Nephron progenitor cell (in vitro differentiated cells): ENCODE measurements at regions not wholly inside any gene's neighbourhood (a gene's known extent, or its start where the extent isn't known, plus 50 kb on each side); places are given as distances from the start of the nearest gene placed in this dataset.

Experiments used
- DNase-seq: peaks from one replicate; pipeline ENCODE4 v3.0.0; 2021
- H3K27ac Mint-ChIP-seq: 2 replicates; pipeline ENCODE4 v1.8.0; 2021; ENCODE audit warnings: mild to moderate bottlenecking, moderate library complexity, mixed read lengths
- H3K27me3 Mint-ChIP-seq: 2 replicates; pipeline ENCODE4 v1.8.0; 2021; ENCODE audit warnings: mild to moderate bottlenecking, low read depth, mixed read lengths; ENCODE audit not compliant: poor library complexity
- H3K36me3 Mint-ChIP-seq: 2 replicates; pipeline ENCODE4 v1.8.0; 2021; ENCODE audit warnings: low read depth, mixed read lengths
- H3K4me1 Mint-ChIP-seq: 2 replicates; pipeline ENCODE4 v1.8.0; 2021; ENCODE audit warnings: mixed read lengths
- H3K4me3 Mint-ChIP-seq: 2 replicates; pipeline ENCODE4 v1.8.0; 2021; ENCODE audit warnings: mild to moderate bottlenecking, moderate library complexity, mixed read lengths
- H3K9me3 Mint-ChIP-seq: 2 replicates; pipeline ENCODE4 v1.8.0; 2021; ENCODE audit warnings: mild to moderate bottlenecking, moderate library complexity, mixed read lengths
- TF ChIP-seq, protein P1 (sequence below): fragments of 200-600 bp; sonication (generic); IDR thresholded peaks from 2 replicates; pipeline ENCODE4 v1.5.0; 2021; ENCODE audit warnings: antibody characterized with exemption

DNA sequence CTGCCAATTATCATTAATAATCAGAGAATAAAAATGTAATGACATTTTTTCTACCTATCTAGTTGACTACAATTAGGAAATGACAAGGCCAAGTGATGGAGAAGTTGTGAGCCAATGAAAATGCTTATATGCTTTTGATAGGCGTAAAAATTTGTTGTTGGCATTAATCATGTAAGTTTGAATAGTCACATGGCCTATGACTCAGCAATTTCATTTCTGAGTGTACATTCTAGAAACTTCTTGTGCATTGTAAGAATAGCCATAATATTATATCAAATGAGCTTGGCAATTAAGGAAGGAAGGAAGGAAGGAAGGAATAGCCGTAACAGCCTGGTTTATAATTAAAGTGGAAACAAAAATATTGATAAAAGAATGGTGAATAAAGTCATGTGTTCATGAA, 179.9 kb downstream of the PTH2R start:
- no peak overlapping the region for H3K4me3 Mint-ChIP-seq
- TF ChIP-seq, protein P1, sequence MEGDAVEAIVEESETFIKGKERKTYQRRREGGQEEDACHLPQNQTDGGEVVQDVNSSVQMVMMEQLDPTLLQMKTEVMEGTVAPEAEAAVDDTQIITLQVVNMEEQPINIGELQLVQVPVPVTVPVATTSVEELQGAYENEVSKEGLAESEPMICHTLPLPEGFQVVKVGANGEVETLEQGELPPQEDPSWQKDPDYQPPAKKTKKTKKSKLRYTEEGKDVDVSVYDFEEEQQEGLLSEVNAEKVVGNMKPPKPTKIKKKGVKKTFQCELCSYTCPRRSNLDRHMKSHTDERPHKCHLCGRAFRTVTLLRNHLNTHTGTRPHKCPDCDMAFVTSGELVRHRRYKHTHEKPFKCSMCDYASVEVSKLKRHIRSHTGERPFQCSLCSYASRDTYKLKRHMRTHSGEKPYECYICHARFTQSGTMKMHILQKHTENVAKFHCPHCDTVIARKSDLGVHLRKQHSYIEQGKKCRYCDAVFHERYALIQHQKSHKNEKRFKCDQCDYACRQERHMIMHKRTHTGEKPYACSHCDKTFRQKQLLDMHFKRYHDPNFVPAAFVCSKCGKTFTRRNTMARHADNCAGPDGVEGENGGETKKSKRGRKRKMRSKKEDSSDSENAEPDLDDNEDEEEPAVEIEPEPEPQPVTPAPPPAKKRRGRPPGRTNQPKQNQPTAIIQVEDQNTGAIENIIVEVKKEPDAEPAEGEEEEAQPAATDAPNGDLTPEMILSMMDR, result no peak
- no peaks in the 10 kb centered on the region for H3K4me1 Mint-ChIP-seq
- no peak overlapping the region for H3K27ac Mint-ChIP-seq
- no peak for DNase-seq
- no peaks in the 10 kb centered on the region for H3K9me3 Mint-ChIP-seq
- peaks cover 3% of the 10 kb centered on the region for H3K27me3 Mint-ChIP-seq
- no peaks in the 10 kb centered on the region for H3K36me3 Mint-ChIP-seq

DNA sequence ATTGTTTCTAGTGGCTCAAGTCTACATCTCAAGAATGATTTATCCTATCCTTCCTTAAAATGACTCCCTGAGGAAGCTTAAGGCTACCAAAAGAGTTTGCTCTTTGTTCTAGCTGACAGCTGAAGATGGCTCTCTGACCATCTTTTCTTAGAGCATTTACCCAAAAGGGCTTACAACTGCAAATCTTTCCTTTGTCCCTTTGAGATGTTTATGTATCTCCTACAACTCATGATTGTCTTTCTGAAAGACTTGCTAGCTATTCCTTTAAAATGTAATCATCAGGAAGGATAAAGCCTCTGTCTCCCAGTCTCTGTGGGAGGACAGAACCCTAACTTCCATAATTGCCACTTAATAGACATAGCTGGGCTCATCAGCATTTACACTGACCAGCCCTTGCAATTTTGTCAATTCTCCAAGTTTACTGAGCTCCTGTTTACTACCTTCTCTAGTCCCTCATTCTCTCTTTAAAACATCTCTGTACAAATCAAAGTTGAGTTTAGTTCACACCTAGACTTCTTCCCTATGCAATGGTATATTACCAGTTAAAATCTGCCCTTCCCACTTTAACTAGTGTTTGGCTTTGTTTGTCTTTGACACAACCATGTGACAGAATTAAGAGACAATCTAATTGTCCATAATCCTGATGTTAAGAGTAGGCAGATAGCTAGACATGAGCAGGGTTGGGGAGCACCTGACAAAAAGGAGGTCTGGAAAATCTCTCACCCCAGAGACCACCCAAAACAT, 188.2 kb downstream of the PTH2R start:
- Mint-ChIP-seq H3K36me3 (no peaks in the 10 kb centered on the region), H3K4me1 (no peaks in the 10 kb centered on the region), H3K4me3 (no peak overlapping the region), H3K27ac (no peak overlapping the region), H3K9me3 (peaks cover 11% of the 10 kb centered on the region), H3K27me3 (no peaks in the 10 kb centered on the region)
- DNase-seq, result no peak
- TF ChIP-seq, protein P1, result no peak

DNA sequence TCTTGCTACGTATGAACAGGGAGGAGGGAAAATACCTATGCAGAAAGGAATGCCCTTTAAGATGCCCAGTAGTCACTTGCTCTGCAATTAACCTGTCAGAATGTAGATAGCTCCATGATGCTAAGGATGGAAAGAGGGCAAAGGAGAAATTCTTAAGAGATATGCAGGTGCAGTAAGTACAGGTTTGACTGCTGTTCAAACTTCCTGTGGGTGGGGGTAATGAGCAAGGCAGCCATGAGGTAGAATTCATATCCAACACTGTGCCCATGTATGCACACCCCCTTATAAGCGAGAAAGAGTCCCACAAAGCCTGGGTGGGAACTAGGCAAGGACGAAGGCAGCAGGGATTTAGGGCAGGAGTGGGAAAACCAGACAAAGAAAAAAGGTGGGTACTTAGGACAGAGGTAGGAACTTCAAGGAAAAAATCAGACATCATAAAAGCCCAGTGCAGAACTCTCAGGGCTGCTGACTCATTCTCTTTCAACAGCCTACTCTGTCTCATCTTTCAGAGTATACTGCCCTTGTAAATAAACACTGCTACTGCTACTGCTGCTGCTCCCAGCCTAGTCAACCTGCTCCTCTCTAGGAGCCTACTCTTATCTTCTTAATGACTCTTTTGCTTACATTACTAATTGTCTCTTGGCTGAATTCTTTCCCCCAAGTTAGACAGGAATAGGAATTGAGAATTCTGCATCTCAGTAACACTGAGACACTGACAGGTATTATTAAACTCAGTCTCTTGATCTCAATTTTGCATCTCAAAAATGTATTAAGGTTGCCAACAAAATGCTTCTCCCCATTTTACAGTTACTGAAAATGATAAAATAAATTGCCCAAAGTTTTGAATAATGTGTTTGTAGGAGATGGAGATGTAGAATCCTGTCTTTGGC, 189.0 kb downstream of the PTH2R start:
- Mint-ChIP-seq H3K9me3 (peaks cover 15% of the 10 kb centered on the region), H3K4me3 (no peak overlapping the region), H3K36me3 (no peaks in the 10 kb centered on the region), H3K27ac (no peak overlapping the region), H3K27me3 (no peaks in the 10 kb centered on the region), H3K4me1 (no peaks in the 10 kb centered on the region)
- TF ChIP-seq, protein P1, result no peak
- no peak for DNase-seq

DNA sequence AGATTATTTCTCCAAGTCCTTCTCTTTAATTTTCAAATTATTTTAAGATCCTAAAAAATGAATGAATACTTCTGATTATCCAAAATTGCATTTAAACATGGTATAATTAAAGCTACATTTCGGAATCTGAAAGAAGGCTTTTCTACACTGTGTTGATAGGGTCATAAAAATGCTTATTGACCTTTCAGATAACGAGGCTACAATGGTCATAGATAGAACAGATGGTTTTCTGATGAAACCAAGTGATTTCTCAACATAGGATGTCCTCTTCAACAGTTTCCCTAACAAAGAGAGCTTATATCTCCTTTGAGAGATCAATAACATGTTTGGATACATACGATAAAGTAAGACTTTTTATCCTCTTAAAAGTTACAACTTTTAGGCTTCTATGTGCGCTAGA, 201.1 kb downstream of the PTH2R start:
- Mint-ChIP-seq H3K4me3 (no peak overlapping the region), H3K36me3 (no peaks in the 10 kb centered on the region), H3K4me1 (peaks cover 10% of the 10 kb centered on the region), H3K27ac (no peak overlapping the region), H3K9me3 (peaks cover 14% of the 10 kb centered on the region), H3K27me3 (peaks cover 4% of the 10 kb centered on the region)
- no peak for DNase-seq
- TF ChIP-seq, protein P1, result no peak

DNA sequence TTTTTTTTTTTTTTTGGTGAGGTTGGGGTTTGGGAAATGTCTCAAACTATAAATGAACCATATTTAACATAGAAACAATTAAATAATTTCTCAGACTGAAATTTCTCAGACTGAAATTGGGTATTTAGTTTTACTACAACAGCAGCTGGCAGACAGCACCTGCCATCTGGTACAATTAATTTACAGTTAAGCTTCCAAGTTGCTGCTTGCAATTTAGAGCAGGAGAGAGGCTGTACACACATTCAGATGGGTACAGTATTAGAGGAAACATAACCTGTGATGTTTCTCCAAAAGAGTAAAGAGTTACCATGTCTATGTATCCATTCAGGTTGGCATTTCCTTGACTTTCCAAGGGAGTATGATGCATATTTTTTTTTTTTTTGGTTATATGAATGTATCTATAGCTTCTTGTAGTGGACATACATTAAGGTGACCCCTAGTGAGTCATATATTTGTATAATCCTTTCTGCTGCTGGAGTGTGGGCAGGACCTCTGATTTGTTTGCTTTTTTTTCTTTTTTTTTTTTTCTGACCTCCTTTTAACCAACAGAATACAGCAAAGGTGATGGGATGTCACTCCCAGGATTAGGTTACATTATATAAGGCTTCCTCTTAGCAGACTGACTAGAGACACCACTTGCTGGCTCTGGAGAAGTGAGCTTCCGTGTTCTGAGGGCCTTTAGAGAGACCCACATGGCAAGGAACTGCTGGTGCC, 201.7 kb downstream of the PTH2R start:
- H3K36me3 Mint-ChIP-seq, result no peaks in the 10 kb centered on the region
- H3K4me1 Mint-ChIP-seq, result peaks cover 10% of the 10 kb centered on the region
- no peak overlapping the region for H3K4me3 Mint-ChIP-seq
- TF ChIP-seq, protein P1, result no peak
- DNase-seq, result no peak
- peaks cover 17% of the 10 kb centered on the region for H3K9me3 Mint-ChIP-seq
- H3K27ac Mint-ChIP-seq, result no peak overlapping the region
- H3K27me3 Mint-ChIP-seq, result peaks cover 4% of the 10 kb centered on the region
